Vagina (tissue), 2 donors: ENCODE measurements at regions not wholly inside any gene's neighbourhood (a gene's known extent, or its start where the extent isn't known, plus 50 kb on each side); places are given as distances from the start of the nearest gene placed in this dataset.
"Not testable (repeated sequence)": the region's sequence is repeated elsewhere in the genome, so short reads cannot be mapped to it uniquely, and the experiment has no call there.

Source experiments
- DNase-seq, 2 donors: peaks; one replicate each; pipeline ENCODE4 v3.0.0-alpha.2; 2017; ENCODE audit errors: extremely low spot score in 2 of 2
- H3K27ac ChIP-seq: fragments of 200-600 bp; sonication (generic); one replicate; pipeline ENCODE4 v1.5.1; 2019
- H3K27me3 ChIP-seq: fragments of 200-600 bp; sonication (generic); one replicate; pipeline ENCODE4 v1.5.1; 2019
- H3K36me3 ChIP-seq, 2 donors: fragments of 200-600 bp; sonication (generic); one replicate each; pipeline ENCODE4 v1.5.1; 2017 to 2019
- H3K4me1 ChIP-seq: fragments of 200-600 bp; sonication (generic); one replicate; pipeline ENCODE4 v1.5.1; 2019
- H3K4me3 ChIP-seq, 2 donors: fragments of 200-600 bp; sonication (generic); 1 replicate in 1 of 2; 2 replicates in 1 of 2; pipeline ENCODE4 v1.5.1; 2016 to 2019
- H3K9me3 ChIP-seq: fragments of 200-600 bp; sonication (generic); one replicate; pipeline ENCODE4 v1.5.1; 2019
- intact Hi-C: fragments of 100-400 bp; cut with DNase I; formaldehyde crosslinking; loops from one replicate; pipeline ENCODE4 v1.15.1; 2023

GRCh38 chr21:10400622-10401361, 120.6 kb upstream of the TPTE start:
- H3K27me3 ChIP-seq, intact Hi-C loops, H3K36me3 ChIP-seq, H3K4me3 ChIP-seq, DNase-seq, H3K27ac ChIP-seq, H3K4me1 ChIP-seq: not testable (repeated sequence)
- H3K9me3 ChIP-seq: peaks cover 12% of the 10 kb centered on the region

GRCh38 chr21:10402461-10402860, 118.9 kb upstream of the TPTE start:
- H3K4me3 ChIP-seq, intact Hi-C loops, H3K27me3 ChIP-seq, H3K4me1 ChIP-seq, DNase-seq, H3K36me3 ChIP-seq, H3K27ac ChIP-seq: not testable (repeated sequence)
- H3K9me3 ChIP-seq: peaks cover 12% of the 10 kb centered on the region

- peak; percentile 88 to 99 for DNase-seq
- peaks cover 12% of the 10 kb centered on the region for H3K9me3 ChIP-seq
- H3K27me3 ChIP-seq, H3K4me3 ChIP-seq, H3K27ac ChIP-seq, H3K36me3 ChIP-seq, intact Hi-C loops, H3K4me1 ChIP-seq: not testable (repeated sequence)
These were observed 116.1 kb upstream of the TPTE start for GRCh38 chr21:10405331-10405730.

GRCh38 chr21:10409786-10410185, 111.6 kb upstream of the TPTE start:
- DNase-seq: peak in 1 of 2 donors; percentile 29
- H3K4me1 ChIP-seq, intact Hi-C loops, H3K9me3 ChIP-seq, H3K4me3 ChIP-seq, H3K27me3 ChIP-seq, H3K27ac ChIP-seq, H3K36me3 ChIP-seq: not testable (repeated sequence)

GRCh38 chr21:10410354-10410929, 110.9 kb upstream of the TPTE start:
- H3K27ac ChIP-seq, H3K9me3 ChIP-seq, H3K36me3 ChIP-seq, H3K4me3 ChIP-seq, H3K27me3 ChIP-seq, H3K4me1 ChIP-seq, intact Hi-C loops: not testable (repeated sequence)
- DNase-seq: peak in 1 of 2 donors; percentile 78

- H3K27me3 ChIP-seq, H3K4me3 ChIP-seq, H3K4me1 ChIP-seq, H3K36me3 ChIP-seq, intact Hi-C loops, H3K27ac ChIP-seq, H3K9me3 ChIP-seq: not testable (repeated sequence)
- DNase-seq: peak in 1 of 2 donors; percentile 85
These were observed 109.4 kb upstream of the TPTE start for GRCh38 chr21:10411776-10412526.

GRCh38 chr21:10412928-10413246, 108.5 kb upstream of the TPTE start:
- H3K36me3 ChIP-seq, DNase-seq: not testable (repeated sequence)

GRCh38 chr21:10413247-10414120, 107.9 kb upstream of the TPTE start:
- H3K27ac ChIP-seq, intact Hi-C loops, H3K4me1 ChIP-seq, H3K9me3 ChIP-seq, DNase-seq, H3K27me3 ChIP-seq, H3K4me3 ChIP-seq, H3K36me3 ChIP-seq: not testable (repeated sequence)

More at GRCh38 chr21:10412928-10413246, 108.5 kb upstream of the TPTE start:
- H3K9me3 ChIP-seq, intact Hi-C loops, H3K4me3 ChIP-seq, H3K27me3 ChIP-seq, H3K4me1 ChIP-seq, H3K27ac ChIP-seq: not testable (repeated sequence)

GRCh38 chr21:10414121-10414924, 107.1 kb upstream of the TPTE start:
- H3K27me3 ChIP-seq, DNase-seq, intact Hi-C loops, H3K9me3 ChIP-seq, H3K36me3 ChIP-seq, H3K4me3 ChIP-seq, H3K4me1 ChIP-seq, H3K27ac ChIP-seq: not testable (repeated sequence)

- H3K27ac ChIP-seq, H3K36me3 ChIP-seq, DNase-seq, H3K4me1 ChIP-seq, intact Hi-C loops, H3K27me3 ChIP-seq, H3K9me3 ChIP-seq, H3K4me3 ChIP-seq: not testable (repeated sequence)
These were observed 106.5 kb upstream of the TPTE start for GRCh38 chr21:10414925-10415254.

- H3K4me3 ChIP-seq, H3K27me3 ChIP-seq, H3K9me3 ChIP-seq, H3K36me3 ChIP-seq, H3K27ac ChIP-seq, intact Hi-C loops, H3K4me1 ChIP-seq: not testable (repeated sequence)
- peak in 1 of 2 donors; percentile 92 for DNase-seq
These were observed 105.9 kb upstream of the TPTE start for GRCh38 chr21:10415456-10415855.

GRCh38 chr21:10415859-10416258, 105.5 kb upstream of the TPTE start:
- H3K27ac ChIP-seq, H3K9me3 ChIP-seq, H3K36me3 ChIP-seq, H3K4me3 ChIP-seq, H3K4me1 ChIP-seq, intact Hi-C loops, H3K27me3 ChIP-seq: not testable (repeated sequence)
- peak; percentile 98 to 99 for DNase-seq
